Liver (tissue), 8 donors: ENCODE measurements at regions not wholly inside any gene's neighbourhood (a gene's known extent, or its start where the extent isn't known, plus 50 kb on each side); places are given as distances from the start of the nearest gene placed in this dataset.

Source experiments
- DNase-seq: peaks from one replicate; pipeline ENCODE4 v3.0.0-alpha.2; 2017; ENCODE audit warnings: low spot score
- H3K27ac ChIP-seq, 2 donors: one replicate each; pipeline ENCODE4 v1.7.0; 2013; ENCODE audit warnings: inconsistent platforms in 2 of 2, low read length in 2 of 2, control low read depth in 1 of 2, low read depth in 1 of 2, mild to moderate bottlenecking in 1 of 2
- H3K27me3 ChIP-seq, 4 donors: one replicate each; pipeline versions ENCODE4 v1.6.1 to v1.7.0; 2013; ENCODE audit warnings: low read length in 3 of 4, inconsistent platforms in 1 of 4, mild to moderate bottlenecking in 1 of 4, moderate library complexity in 1 of 4; ENCODE audit not compliant: control insufficient read depth in 4 of 4, insufficient read depth in 4 of 4
- H3K36me3 ChIP-seq, 4 donors: one replicate each; pipeline versions ENCODE4 v1.6.1 to v1.7.0; 2013; ENCODE audit warnings: low read length in 3 of 4, mild to moderate bottlenecking in 3 of 4, low read depth in 1 of 4, moderate library complexity in 1 of 4; ENCODE audit not compliant: control insufficient read depth in 4 of 4, insufficient read depth in 3 of 4
- H3K4me1 ChIP-seq, 4 donors: one replicate each; pipeline versions ENCODE4 v1.6.1 to v1.7.0; 2013; ENCODE audit warnings: low read length in 3 of 4, mild to moderate bottlenecking in 3 of 4, moderate library complexity in 1 of 4; ENCODE audit not compliant: control insufficient read depth in 4 of 4, insufficient read depth in 4 of 4
- H3K4me3 ChIP-seq, 3 donors: one replicate each; pipeline versions ENCODE4 v1.6.1 to v1.7.0; 2013; ENCODE audit warnings: low read length in 3 of 3, control low read depth in 1 of 3, low read depth in 1 of 3, mild to moderate bottlenecking in 1 of 3
- H3K9ac ChIP-seq, 2 donors: one replicate each; pipeline ENCODE4 v1.7.0; 2013; ENCODE audit warnings: low read length in 2 of 2, mild to moderate bottlenecking in 2 of 2, moderate library complexity in 2 of 2, control low read depth in 1 of 2, low read depth in 1 of 2
- H3K9me3 ChIP-seq, 4 donors: one replicate each; pipeline versions ENCODE4 v1.6.1 to v1.7.0; 2013; ENCODE audit warnings: low read length in 3 of 4; ENCODE audit not compliant: control insufficient read depth in 4 of 4
- ATF3 ChIP-seq: IDR thresholded peaks from 2 replicates; pipeline ENCODE4 v1.6.1; 2016; ENCODE audit warnings: antibody characterized with exemption
- CTCF ChIP-seq: fragments of 150-350 bp; IDR thresholded peaks from 2 replicates; pipeline ENCODE4 v1.5.1; 2017; ENCODE audit warnings: improper control_type of control experiment, low read depth, low read length; ENCODE audit not compliant: missing input control
- EGR1 ChIP-seq, 2 donors: IDR thresholded peaks; 2 replicates each; pipeline ENCODE4 v1.6.1; 2016 to 2018; ENCODE audit warnings: antibody characterized with exemption in 2 of 2, low read depth in 2 of 2
- FOXA1 ChIP-seq: IDR thresholded peaks from 2 replicates; pipeline ENCODE4 v1.6.1; 2016; ENCODE audit warnings: antibody characterized with exemption
- FOXA2 ChIP-seq: IDR thresholded peaks from 2 replicates; pipeline ENCODE4 v1.6.1; 2016; ENCODE audit warnings: antibody characterized with exemption
- GABPA ChIP-seq, 2 donors: IDR thresholded peaks in 1 of 2; conservative IDR thresholded peaks in 1 of 2; 2 replicates each; pipeline ENCODE4 v1.6.1; 2016; ENCODE audit warnings: antibody characterized with exemption in 2 of 2, mild to moderate bottlenecking in 1 of 2, moderate library complexity in 1 of 2
- HNF4A ChIP-seq, 2 donors: conservative IDR thresholded peaks; 2 replicates each; pipeline ENCODE4 v1.6.1; 2016; ENCODE audit warnings: antibody characterized with exemption in 2 of 2, mild to moderate bottlenecking in 2 of 2
- HNF4G ChIP-seq: IDR thresholded peaks from 2 replicates; pipeline ENCODE4 v1.6.1; 2016; ENCODE audit warnings: antibody characterized with exemption
- JUND ChIP-seq, 2 donors: IDR thresholded peaks; 2 replicates each; pipeline ENCODE4 v1.6.1; 2016; ENCODE audit warnings: antibody characterized with exemption in 2 of 2
- MAX ChIP-seq: IDR thresholded peaks from 2 replicates; pipeline ENCODE4 v1.6.1; 2016; ENCODE audit warnings: antibody characterized with exemption
- NR2F2 ChIP-seq: IDR thresholded peaks from 2 replicates; pipeline ENCODE4 v1.6.1; 2016; ENCODE audit warnings: antibody characterized with exemption
- REST ChIP-seq: IDR thresholded peaks from 2 replicates; pipeline ENCODE4 v1.6.1; 2016; ENCODE audit warnings: antibody characterized with exemption, mild to moderate bottlenecking
- RXRA ChIP-seq, 2 donors: IDR thresholded peaks; 2 replicates each; pipeline ENCODE4 v1.6.1; 2017 to 2018; ENCODE audit warnings: antibody characterized with exemption in 2 of 2, mild to moderate bottlenecking in 1 of 2
- SP1 ChIP-seq: IDR thresholded peaks from 2 replicates; pipeline ENCODE4 v1.6.1; 2018; ENCODE audit warnings: antibody characterized with exemption, mild to moderate bottlenecking
- TAF1 ChIP-seq: conservative IDR thresholded peaks from 2 replicates; pipeline ENCODE4 v1.6.1; 2016; ENCODE audit warnings: antibody characterized with exemption, mild to moderate bottlenecking
- YY1 ChIP-seq: IDR thresholded peaks from 2 replicates; pipeline ENCODE4 v1.6.1; 2016; ENCODE audit warnings: antibody characterized with exemption, mild to moderate bottlenecking
- ZBTB33 ChIP-seq: IDR thresholded peaks from 2 replicates; pipeline ENCODE4 v1.6.1; 2016; ENCODE audit warnings: antibody characterized with exemption
- WGBS: extraction: QIAGEN DNeasy Blood & Tissue Kit; methylation state at CpG from one replicate; pipeline ENCODE4 v1.1.7; 2013; 5-methylcytosine and 5-hydroxymethylcytosine counted together
- donor health status: healthy.
- donor health status: healthy.
- donor health status: healthy.
- donor health status: healthy.
- donor health status: healthy.

GRCh38 chr21:35645991-35646390 lies 414.3 kb downstream of the SETD4 start:
- 97% methylated on average over 2 of the region's 2 CpGs for WGBS
- Histone ChIP-seq H3K4me3 (no peak overlapping the region), H3K27me3 (peaks cover 0 to 2% (median 0%) of the 10 kb centered on the region in 4 donors), H3K4me1 (peaks cover 0 to 4% (median 0%) of the 10 kb centered on the region in 4 donors), H3K36me3 (no peaks in the 10 kb centered on the region), H3K27ac (no peak overlapping the region), H3K9ac (no peak overlapping the region), H3K9me3 (no peaks in the 10 kb centered on the region)
- no peak for DNase-seq
- TF ChIP-seq HNF4G (no peak), ZBTB33 (no peak), MAX (no peak), CTCF (no peak), ATF3 (no peak), JUND (IDR thresholded peaks at IDR 0.05) (no peak)

- Histone ChIP-seq H3K9me3 (no peaks in the 10 kb centered on the region), H3K9ac (no peak overlapping the region), H3K36me3 (no peaks in the 10 kb centered on the region), H3K27ac (no peak overlapping the region), H3K4me1 (peaks cover 0 to 4% (median 0%) of the 10 kb centered on the region in 4 donors), H3K27me3 (peaks cover 0 to 2% (median 0%) of the 10 kb centered on the region in 4 donors), H3K4me3 (no peak overlapping the region)
- no peak for DNase-seq
- TF ChIP-seq ATF3 (no peak), SP1 (no peak), REST (no peak), JUND (IDR thresholded peaks at IDR 0.05) (no peak), HNF4A (conservative IDR thresholded peaks at IDR 0.05) (no peak), FOXA2 (no peak), HNF4G (no peak), ZBTB33 (no peak), MAX (no peak), TAF1 (no peak), FOXA1 (no peak), YY1 (no peak), RXRA (IDR thresholded peaks at IDR 0.05) (no peak), EGR1 (IDR thresholded peaks at IDR 0.05; ENCODE audit: low read depth in 2 of 2) (no peak), NR2F2 (no peak), GABPA (IDR thresholded peaks at IDR 0.05 in 1 of 2, conservative IDR thresholded peaks at IDR 0.05 in 1 of 2) (no peak)
- WGBS = 91% methylated on average over 2 of the region's 2 CpGs
Observed at GRCh38 chr21:35644523-35644922, 415.8 kb downstream of the SETD4 start.
